ENCODE measurements at regions not wholly inside any gene's neighbourhood (a gene's known extent, or its start where the extent isn't known, plus 50 kb on each side); places are given as distances from the start of the nearest gene placed in this dataset.
"Not testable (repeated sequence)": the region's sequence is repeated elsewhere in the genome, so short reads cannot be mapped to it uniquely, and the experiment has no call there.

DNA sequence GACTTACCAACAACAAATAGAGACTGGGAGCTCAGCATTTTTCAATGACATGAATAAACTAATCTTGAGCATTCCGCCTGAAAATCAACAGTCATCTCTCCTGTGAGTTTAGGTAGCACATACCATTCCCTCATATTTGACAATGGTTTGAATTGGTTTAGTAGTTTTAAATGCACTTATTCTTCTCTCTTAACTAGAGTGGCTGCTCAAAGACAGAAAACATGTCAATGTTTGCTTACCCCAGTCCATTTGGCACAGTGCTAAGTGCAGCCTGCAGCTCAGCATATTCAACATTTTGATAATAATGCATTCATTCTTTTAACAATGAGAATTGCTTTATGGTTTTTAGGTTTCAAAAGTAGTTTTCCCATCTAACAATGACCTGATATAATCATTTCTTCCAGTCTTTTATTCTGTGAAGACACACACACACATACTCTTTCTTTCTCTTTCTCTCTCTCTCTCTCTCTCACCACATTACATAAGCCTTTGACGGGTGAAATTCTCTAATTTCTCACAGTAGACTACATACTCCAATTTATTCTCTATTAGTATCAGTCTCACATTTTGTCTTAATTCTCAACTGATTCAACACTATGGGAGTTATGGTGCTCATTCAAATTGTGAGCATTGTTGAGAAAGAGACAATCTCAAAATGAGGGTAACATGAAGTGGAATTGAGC lies 432.3 kb downstream of the LRRIQ3 start:
- no peak for DNase-seq

DNA sequence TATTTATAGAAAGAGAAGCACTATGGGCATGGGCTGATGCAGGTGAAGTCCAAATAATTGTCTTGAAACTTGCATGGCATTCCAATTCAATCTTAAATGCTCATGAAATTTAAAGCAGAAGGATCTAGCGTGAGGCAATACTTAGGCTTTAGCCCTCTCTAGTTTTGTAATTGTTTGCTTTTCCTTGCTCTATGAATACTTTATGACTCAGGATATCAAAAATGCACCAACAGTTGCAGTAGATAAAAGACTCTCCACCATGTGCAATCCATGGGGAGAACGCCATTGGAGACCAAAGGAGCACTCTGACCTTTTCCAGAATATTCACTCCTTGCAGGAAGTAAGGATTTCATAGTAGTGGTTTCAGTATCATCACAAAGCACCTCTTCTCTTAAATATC lies 436.4 kb downstream of the LRRIQ3 start:
- DNase-seq: no peak

DNA sequence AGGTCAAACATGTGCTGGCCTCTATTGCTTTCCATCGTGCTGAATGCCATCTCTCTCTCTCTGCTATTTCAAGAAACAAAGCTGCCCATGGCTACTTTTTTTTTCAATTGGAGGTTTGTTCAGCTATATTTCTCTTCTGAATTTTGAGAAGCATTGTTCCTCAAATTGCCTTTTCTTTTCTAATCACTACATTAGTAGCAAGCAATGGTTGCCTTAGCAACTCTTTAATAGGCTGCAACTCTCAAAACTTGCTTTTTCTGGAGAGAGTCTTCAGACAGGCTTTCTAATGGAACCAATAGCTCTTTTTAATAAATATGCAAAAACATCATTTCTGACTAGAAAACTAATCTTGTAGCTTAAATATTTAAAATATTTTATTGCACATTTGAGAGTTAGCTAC lies 439.0 kb downstream of the LRRIQ3 start:
- DNase-seq: no peak

DNA sequence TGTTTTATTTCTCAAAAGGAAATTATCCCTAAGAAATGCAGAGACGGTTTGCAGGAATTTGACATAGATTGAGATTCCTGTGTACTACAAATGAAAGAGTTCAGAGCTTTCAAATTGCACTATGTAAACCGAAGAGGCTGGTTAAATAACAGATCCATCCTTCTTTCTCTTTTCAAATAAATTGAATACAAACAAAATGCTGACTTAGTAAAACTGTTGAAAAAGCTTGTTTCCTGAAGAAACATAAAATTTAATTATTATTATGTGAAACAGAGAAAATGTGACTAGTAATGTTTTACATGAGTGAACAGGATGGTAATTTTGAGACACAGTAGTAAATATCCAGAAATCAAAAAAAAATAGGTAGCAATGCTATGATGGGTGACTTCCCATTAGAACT lies 441.2 kb downstream of the LRRIQ3 start:
- no peak for DNase-seq

DNA sequence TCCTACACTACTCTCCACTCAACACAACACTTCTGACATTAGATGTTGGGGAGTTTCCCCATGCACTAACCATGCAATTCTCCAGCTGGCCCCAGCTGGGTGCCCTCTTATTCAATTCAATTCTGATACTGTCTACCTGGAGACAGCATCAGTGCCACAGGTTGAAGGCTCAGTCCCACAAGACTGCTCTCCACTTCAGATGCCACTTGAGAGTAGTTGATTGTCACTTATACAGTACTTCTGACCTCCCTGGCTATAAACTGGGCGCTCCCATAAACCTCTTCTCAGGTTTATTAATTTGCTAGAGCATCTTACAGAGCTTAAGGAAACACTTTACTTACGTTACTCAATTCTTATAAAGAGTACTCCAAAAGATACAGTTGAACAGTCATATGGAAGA lies 442.3 kb downstream of the LRRIQ3 start:
- DNase-seq: no peak

DNA sequence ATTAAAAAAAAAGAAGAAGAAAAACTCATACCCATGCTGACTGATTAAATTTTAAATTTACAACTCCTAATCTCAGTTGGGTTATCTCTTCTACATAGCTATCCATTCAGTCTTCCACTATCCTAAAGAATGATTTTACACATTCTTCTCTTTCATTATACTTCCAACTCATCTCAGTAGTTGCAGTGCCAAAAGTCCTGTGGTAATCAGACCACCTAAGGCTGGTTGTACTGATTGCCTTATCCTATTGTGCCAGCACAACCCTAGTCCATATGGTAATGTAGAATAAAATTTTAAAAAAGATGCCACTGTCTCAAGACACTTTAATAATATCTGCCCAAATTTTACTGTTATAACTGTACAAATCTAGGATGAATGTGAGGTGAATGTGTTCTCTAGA lies 448.0 kb downstream of the LRRIQ3 start:
- no peak for DNase-seq

DNA sequence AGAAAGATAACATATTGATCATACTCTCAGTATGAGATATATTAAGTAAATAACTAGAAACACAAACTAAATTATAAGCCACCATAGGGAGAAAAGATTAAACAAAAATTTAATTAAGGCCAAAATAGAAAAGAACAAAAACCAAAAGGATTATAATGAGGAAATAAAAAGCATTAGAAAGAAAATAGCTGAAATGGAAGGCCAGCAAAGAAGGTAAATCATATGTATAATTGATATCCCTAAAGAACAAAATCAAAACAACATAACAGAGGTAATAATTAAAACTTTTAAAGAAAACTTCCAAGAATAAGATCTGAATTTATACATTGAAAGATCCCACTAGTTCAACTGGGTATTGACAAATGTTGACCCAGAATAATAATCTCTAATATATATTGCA lies 453.0 kb downstream of the LRRIQ3 start:
- no peak for DNase-seq

DNA sequence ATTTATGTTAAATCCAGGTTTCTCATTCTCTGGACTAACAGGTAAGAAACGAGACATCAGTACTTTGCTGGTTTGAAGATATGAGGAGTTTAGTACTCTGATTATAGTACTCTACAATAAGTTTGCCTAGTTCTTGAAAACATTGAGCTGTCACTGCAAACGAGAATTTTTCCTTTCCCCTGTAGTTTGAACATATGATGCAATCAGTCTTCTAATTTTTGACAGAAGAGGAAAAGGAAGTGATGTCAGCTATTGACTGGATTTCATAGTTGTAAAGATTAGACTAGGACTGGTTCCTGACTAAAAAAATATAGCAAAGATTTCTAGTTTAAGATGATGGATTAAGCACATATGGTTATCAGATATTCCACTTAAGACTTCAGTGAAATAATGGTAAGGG lies 461.9 kb downstream of the LRRIQ3 start:
- DNase-seq: no peak

DNA sequence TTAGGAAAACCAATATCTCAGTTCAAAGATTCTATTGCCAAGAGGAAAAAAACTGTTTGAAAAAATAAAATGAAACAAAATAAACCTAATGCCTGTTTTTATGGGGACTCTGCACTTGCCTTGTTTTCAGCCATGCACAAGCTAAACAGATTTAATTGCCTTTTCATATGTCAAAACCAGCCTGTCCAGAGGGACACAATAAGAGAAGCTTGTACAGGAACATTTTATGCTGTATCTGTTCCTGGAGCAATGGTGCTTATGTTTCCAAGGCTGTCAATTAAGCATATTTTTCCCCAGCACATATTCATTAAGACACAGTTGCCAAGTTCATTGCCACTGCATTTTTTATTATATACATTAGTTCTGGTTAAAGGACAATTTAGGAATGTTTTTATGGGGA lies 470.9 kb downstream of the LRRIQ3 start:
- no peak for DNase-seq

DNA sequence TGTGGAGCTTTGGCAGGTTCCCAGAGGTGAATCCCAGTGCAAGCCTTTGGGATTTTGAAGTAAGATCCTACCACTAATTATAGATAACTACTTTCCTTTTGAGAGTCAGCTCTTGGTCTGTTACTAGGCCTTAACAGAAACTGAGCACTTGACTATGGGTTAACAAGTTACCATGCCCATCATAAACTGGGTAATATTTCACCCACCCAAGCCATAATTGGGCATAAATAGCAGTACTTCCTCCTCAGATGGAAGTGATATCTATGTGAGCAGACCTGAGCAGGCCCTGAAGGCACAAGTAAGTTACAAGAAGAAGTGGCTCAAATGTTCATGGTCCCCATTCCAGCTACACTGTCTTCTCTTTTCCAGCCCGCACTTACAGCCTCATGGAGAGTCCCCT lies 475.9 kb downstream of the LRRIQ3 start:
- DNase-seq: no peak

DNA sequence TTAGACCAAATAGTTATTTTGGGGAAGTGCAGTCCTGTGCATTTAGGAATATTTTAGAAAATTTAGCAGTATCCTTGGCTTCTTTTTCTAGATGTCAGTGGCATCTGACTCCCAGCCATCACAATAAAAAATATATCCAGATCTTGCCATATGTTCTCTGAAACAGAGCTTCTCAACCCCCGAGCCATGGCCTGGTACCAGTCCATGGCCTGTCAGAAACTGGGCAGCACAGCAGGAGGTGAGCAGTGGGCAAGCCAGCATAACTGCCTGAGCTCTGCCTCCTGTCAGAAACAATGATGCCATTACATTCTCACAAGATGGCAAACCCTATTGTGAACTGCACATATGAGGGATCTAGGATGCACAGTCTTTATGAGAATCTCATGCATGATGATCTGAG lies 480.0 kb downstream of the LRRIQ3 start:
- DNase-seq: no peak

DNA sequence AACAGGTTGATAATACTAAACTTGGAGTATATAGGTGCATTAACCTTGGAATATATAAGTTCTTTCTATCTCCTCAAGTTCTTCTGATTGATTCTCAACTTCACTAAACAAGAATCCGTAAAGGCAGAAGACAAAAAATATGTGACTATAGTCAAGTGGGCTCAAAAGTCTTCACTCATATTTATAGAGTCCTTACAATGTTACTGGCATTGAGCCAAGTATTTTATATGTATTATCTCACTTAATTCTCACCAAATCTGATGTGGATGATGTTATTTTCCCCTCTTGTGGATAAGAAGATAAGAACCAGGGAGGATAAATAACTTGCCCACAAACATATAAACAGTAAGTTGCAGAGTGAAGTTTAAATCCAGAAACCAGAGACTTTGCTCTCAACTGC lies 486.9 kb downstream of the LRRIQ3 start:
- no peak for DNase-seq

DNA sequence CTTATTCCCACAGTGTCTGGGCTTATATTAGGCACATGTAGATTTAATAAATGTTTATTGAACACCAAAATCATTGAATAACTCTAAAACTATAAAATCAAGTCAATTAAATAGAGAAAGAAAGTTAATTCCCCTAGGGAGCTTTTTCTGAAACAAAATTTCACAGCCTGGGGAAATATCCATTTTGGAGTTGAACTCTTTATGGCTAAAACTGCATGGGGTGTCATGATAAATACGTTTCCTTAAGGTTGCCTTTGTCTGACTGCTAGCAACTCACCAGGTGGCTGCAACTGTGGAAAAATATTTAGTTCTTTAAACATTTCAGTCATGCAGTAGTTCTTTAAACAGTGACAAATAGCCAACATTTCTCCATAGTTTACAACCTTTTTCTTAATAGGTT lies 496.1 kb downstream of the LRRIQ3 start:
- no peak for DNase-seq

DNA sequence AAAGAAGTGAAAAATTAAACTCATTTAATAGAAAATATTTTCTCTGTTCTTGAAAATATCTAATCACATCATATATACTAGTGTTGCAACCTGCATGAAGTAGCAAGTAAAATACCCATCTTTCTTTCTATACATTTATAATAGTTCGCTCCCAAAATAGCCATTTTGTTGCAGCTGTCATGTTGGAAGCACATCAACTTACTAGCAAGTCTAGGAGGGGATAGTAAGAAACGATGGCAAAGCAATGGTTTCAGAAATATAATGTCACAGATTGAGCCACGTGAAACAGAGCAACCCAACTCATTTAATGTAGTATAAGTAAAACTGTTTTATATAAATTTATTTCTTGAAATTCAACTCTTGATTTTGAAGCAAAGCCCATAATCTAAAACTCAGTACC lies 521.8 kb downstream of the LRRIQ3 start:
- no peak for DNase-seq

DNA sequence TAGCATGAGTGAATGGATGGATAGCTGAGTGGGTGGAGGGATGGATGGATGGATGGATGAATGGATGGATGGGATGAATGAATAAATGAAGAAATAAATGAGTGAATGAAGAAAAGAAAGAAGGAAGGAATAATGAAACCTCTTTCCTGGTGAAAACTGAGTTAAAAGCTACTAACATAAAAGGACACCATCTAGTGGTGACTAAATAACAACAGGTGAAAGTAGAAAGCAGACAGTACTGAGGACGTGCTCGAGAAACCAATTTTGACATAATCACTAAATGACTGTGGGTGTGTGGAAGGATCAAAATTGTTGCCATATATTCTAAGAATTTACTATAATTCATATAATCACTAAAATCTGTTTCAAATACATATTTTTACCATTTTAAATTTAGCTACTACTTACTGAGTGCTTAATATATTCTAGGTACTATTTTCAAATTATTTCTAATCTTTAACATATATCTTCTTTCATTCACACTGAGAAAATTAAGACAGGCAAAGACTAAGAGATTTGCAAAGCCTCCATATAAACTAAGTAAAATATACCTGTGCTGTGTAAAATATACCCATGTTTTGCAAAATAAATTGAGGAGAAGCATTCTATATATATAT lies 522.9 kb downstream of the LRRIQ3 start:
- no peak for DNase-seq

DNA sequence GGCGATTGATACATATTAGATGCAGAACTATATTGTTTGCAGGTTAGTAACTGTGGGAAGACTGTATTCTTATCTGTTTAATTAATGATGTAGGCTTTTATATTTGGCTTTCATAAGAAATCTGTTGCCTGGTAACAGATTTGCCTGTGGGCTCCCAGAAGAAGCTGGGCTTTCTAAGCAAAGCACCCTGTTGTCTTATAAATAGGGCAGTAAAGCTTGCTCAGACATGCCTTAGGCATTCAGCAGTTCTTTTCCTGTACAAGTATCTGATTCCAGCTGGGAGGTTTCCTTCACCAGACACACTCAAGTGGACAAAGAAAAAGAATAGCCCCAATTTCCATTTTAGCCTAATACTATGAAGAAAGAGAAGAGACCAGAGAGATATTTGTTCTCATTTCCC lies 524.0 kb downstream of the LRRIQ3 start:
- DNase-seq: no peak

DNA sequence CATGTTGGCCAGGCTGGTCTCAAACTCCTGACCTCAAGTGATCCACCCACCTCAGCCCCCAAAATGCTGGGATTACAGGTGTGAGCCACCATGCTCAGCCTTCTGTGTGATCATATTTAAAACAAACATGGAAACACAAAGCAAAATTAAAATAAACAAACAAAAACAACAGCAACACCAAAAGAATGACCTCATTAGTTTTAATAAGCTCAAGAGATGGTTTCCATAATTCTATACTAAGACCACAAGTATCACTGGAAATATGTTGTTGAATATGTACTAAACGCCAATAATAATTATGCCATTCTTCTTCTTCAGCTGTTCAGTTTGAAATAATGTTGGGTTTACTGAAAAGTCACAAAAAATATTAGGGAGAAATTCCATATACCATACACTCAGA lies 526.4 kb downstream of the LRRIQ3 start:
- no peak for DNase-seq

DNA sequence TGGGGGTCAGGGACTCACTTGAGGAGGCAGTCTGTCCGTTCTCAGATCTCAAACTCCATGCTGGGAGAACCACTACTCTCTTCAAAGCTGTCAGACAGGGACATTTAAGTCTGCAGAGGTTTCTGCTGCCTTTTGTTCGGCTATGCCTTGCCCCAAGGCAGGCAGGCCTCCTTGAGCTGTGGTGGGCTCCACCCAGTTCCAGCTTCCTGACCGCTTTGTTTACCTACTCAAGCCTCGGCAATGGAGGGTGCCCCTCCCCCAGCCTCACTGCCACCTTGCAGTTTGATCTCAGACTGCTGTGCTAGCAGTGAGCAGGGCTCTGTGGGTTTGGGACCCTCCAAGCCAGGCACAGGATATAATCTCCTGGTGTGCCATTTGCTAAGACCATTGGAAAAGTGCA lies 530.0 kb downstream of the LRRIQ3 start:
- not testable (repeated sequence) for DNase-seq

DNA sequence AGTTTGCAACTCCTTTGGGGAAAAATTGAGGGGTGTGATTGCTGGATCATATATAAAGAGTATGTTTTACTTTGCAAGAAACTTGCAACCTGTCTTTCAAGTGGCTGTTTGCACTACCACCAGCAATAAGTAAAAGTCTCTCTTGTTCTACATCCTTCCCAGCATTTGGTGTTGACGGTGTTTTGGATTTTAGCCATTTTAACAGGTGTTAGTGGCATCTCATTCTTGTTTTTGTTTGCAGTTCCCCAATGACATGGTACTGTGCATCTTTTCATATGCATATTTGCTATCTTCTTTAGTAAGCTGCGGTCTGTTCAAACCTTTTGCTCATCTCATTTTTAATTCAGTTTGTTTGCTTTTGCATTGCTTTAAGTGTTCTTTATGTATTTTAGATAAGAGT lies 535.5 kb downstream of the LRRIQ3 start:
- DNase-seq: no peak

DNA sequence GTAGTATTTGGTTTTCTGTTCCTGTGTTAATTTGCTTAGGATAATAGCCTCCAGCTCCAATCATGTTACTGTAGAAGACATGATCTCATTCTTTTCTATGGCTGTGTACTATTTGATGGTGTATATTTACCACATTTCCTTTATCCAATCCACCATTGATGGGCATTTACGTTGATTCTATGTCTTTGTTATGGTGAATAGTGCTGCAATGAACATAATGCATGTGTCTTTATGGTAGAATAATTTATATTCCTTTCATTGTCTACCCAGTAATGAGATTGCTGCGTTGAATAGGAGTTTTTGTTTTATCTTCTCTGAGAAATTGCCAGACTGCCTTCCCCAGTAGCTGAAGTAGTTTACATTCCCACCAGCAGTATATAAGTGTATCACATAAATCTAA lies 538.8 kb downstream of the LRRIQ3 start:
- no peak for DNase-seq

DNA sequence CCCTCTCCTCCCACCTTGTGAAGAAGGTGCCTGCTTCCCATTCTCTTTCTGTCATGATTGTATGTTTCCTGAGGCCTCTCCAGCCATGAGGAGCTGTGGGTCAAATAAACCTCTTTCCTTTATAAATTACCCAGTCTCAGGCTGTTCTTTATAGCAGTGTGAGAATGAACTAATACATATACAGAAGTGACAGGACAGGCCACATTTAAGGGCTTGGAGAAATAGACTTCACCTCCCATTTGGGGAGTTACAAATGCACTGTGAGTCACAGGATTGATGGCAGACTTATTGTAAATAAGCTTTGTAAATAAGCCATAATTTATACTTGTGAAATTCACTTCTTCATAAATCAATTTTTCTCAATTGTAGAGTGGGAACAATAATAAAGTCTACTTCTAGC lies 543.3 kb downstream of the LRRIQ3 start:
- DNase-seq: no peak

DNA sequence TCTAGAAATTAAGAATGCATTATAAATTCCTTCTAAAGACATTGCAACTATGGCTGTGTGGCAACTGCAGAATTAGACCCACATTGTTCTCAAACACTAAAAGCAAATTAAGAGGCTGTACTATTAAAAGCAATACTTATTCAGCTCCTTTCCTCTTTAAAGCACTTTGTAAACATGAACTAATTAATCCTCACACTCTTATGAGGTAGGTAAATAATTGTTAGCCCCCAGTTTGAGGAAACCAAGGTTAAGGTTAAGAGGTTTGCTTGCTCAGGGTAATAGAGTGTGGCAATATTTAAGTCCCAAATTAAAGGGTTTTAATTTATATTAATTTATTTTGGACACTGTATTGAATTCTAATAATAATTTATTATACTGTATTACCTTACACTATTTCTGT lies 553.8 kb downstream of the LRRIQ3 start:
- DNase-seq: no peak

DNA sequence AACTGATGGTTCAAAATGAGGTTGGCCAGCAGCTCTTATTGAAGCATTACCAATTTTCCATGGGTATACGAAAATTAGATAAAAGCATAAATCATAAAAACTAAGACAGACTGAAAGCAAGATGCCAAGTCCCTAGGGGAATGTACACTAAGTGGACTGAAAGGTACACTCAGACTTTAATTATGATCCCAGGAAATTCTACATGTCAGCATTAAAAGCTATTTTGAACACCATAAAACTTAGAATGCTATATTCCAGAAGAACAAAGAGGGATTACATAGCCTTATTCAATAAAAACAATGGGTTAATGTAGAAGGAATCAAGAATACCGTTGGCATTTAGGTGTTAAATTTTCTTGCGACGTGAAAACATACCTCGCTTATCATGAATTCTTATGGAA lies 558.5 kb downstream of the LRRIQ3 start:
- no peak for DNase-seq

DNA sequence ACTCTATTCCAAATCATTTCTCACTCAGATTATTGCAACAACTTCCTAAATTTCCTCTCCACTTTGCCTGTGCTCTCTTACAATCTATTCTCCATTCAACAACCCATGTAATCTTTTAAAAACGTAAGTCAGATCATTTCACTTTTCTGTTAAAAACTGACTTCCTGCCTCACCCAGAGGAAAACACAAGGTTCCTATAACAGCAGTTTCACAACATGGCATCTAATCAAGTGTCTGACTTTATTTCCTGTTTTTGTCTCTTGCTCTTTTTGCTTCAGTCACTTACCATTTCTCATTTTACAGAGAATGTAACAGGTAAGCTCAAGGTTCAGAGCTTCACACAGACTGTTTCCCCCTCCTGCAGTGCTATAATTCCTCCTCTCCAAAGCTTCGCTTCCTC lies 560.7 kb downstream of the LRRIQ3 start:
- DNase-seq: no peak

DNA sequence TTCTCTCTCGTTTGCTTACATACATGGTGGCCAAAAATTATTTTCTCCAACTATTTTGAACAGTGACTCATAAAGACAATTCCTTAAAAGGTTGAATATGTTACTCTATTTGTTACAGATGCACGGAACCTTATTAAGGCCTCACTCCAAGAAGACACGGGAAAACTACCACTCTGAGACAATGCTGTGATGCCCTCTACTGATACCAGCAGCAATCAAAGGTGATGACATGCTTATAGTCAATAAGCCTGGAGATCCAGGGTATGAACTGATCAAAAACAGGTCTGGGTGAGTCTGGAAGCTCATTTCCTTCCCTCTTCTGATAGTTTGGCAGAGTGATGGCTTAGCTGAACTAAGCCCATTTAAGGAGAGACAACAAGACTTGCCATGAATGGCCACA lies 563.0 kb downstream of the LRRIQ3 start:
- DNase-seq: no peak

Data from amniotic stem cell (primary cell).